ENCODE measurements at regions not wholly inside any gene's neighbourhood (a gene's known extent, or its start where the extent isn't known, plus 50 kb on each side); places are given as distances from the start of the nearest gene placed in this dataset.
"Not testable (repeated sequence)": the region's sequence is repeated elsewhere in the genome, so short reads cannot be mapped to it uniquely, and the experiment has no call there.

- not testable (repeated sequence) for DNase-seq
Measured at GRCh38 chr3:139116631-139117030, 71.9 kb upstream of the PRR23C start.

GRCh38 chr3:139117136-139117675, 72.5 kb upstream of the PRR23C start:
- DNase-seq, result no peak

GRCh38 chr3:139117883-139118760, 73.4 kb upstream of the PRR23C start:
- DNase-seq, result no peak

- no peak for DNase-seq
Measured at GRCh38 chr3:139118835-139119234, 74.1 kb upstream of the PRR23C start.

GRCh38 chr3:139119331-139120025, 74.8 kb upstream of the PRR23C start:
- DNase-seq, result no peak

- DNase-seq, result peak; percentile 56
Measured at GRCh38 chr3:139120086-139121056, 75.7 kb upstream of the PRR23C start.

GRCh38 chr3:139121513-139122220, 77.0 kb upstream of the PRR23C start:
- peak; percentile 85 for DNase-seq

- no peak for DNase-seq
Measured at GRCh38 chr3:139122221-139122581, 77.5 kb upstream of the PRR23C start.

- no peak for DNase-seq
Measured at GRCh38 chr3:139122612-139123011, 77.9 kb upstream of the PRR23C start.

GRCh38 chr3:139123377-139124095, 78.8 kb upstream of the PRR23C start:
- DNase-seq, result no peak

- no peak for DNase-seq
Measured at GRCh38 chr3:139124197-139124596, 79.5 kb upstream of the PRR23C start.

GRCh38 chr3:139127101-139127500, 82.4 kb upstream of the PRR23C start:
- DNase-seq, result peak; percentile 69

- DNase-seq, result not testable (repeated sequence)
Measured at GRCh38 chr3:139127629-139128028, 82.9 kb upstream of the PRR23C start.

- DNase-seq, result no peak
Measured at GRCh38 chr3:139128803-139129202, 84.1 kb upstream of the PRR23C start.

GRCh38 chr3:139129892-139130291, 85.2 kb upstream of the PRR23C start:
- DNase-seq, result no peak

- DNase-seq, result no peak
Measured at GRCh38 chr3:139130390-139131140, 85.9 kb upstream of the PRR23C start.

GRCh38 chr3:139131951-139132350, 87.3 kb upstream of the PRR23C start:
- no peak for DNase-seq

GRCh38 chr3:139132976-139133375, 88.3 kb upstream of the PRR23C start:
- DNase-seq, result no peak

- DNase-seq, result peak; percentile 89
Measured at GRCh38 chr3:139134678-139135372, 90.1 kb upstream of the PRR23C start.

GRCh38 chr3:139135657-139136056, 91.0 kb upstream of the PRR23C start:
- peak; percentile 49 for DNase-seq

Measured in OCI-M1 (cell line).